ENCODE measurements at regions not wholly inside any gene's neighbourhood (a gene's known extent, or its start where the extent isn't known, plus 50 kb on each side); places are given as distances from the start of the nearest gene placed in this dataset.

GRCh38 chr3:110856916-110857315 lies 214.7 kb upstream of the NECTIN3 start:
- Histone ChIP-seq H3K27me3 (replicated peaks; ENCODE audit: control insufficient read depth, insufficient read depth, low read length) (no peaks in the 10 kb centered on the region), H3K4me3 (replicated peaks; ENCODE audit: low read depth, low read length) (no peak overlapping the region), H3K36me3 (ENCODE audit: control insufficient read depth, insufficient read depth, low read length) (no peaks in the 10 kb centered on the region)
- no peak for TF ChIP-seq CTCF (IDR thresholded peaks at IDR 0.05; ENCODE audit: insufficient read depth, low read length, poor library complexity, severe bottlenecking)
- DNase-seq (ENCODE audit: extremely low read depth, insufficient read length): no peak

GRCh38 chr3:110858549-110858948 lies 213.1 kb upstream of the NECTIN3 start:
- Histone ChIP-seq H3K27me3 (replicated peaks; ENCODE audit: control insufficient read depth, insufficient read depth, low read length) (no peaks in the 10 kb centered on the region), H3K36me3 (ENCODE audit: control insufficient read depth, insufficient read depth, low read length) (no peaks in the 10 kb centered on the region), H3K4me3 (replicated peaks; ENCODE audit: low read depth, low read length) (no peak overlapping the region)
- DNase-seq (ENCODE audit: extremely low read depth, insufficient read length): no peak
- TF ChIP-seq CTCF (IDR thresholded peaks at IDR 0.05; ENCODE audit: insufficient read depth, low read length, poor library complexity, severe bottlenecking): no peak

- no peak for TF ChIP-seq CTCF (IDR thresholded peaks at IDR 0.05; ENCODE audit: insufficient read depth, low read length, poor library complexity, severe bottlenecking)
- Histone ChIP-seq H3K36me3 (ENCODE audit: control insufficient read depth, insufficient read depth, low read length) (no peaks in the 10 kb centered on the region), H3K4me3 (replicated peaks; ENCODE audit: low read depth, low read length) (no peak overlapping the region), H3K27me3 (replicated peaks; ENCODE audit: control insufficient read depth, insufficient read depth, low read length) (no peaks in the 10 kb centered on the region)
- no peak for DNase-seq (ENCODE audit: extremely low read depth, insufficient read length)
Observed at GRCh38 chr3:110859336-110859735, 212.3 kb upstream of the NECTIN3 start.

GRCh38 chr3:110859993-110860392 lies 211.6 kb upstream of the NECTIN3 start:
- TF ChIP-seq CTCF (IDR thresholded peaks at IDR 0.05; ENCODE audit: insufficient read depth, low read length, poor library complexity, severe bottlenecking): no peak
- H3K4me3 ChIP-seq (replicated peaks; ENCODE audit: low read depth, low read length): no peak overlapping the region
- H3K27me3 ChIP-seq (replicated peaks; ENCODE audit: control insufficient read depth, insufficient read depth, low read length): no peaks in the 10 kb centered on the region
- H3K36me3 ChIP-seq (ENCODE audit: control insufficient read depth, insufficient read depth, low read length): no peaks in the 10 kb centered on the region
- DNase-seq (ENCODE audit: extremely low read depth, insufficient read length): no peak

- DNase-seq (ENCODE audit: extremely low read depth, insufficient read length): no peak
- no peak for TF ChIP-seq CTCF (IDR thresholded peaks at IDR 0.05; ENCODE audit: insufficient read depth, low read length, poor library complexity, severe bottlenecking)
- no peak overlapping the region for H3K4me3 ChIP-seq (replicated peaks; ENCODE audit: low read depth, low read length)
- no peaks in the 10 kb centered on the region for H3K27me3 ChIP-seq (replicated peaks; ENCODE audit: control insufficient read depth, insufficient read depth, low read length)
- no peaks in the 10 kb centered on the region for H3K36me3 ChIP-seq (ENCODE audit: control insufficient read depth, insufficient read depth, low read length)
Observed at GRCh38 chr3:110865934-110866333, 205.7 kb upstream of the NECTIN3 start.

- TF ChIP-seq CTCF (IDR thresholded peaks at IDR 0.05; ENCODE audit: insufficient read depth, low read length, poor library complexity, severe bottlenecking): no peak
- Histone ChIP-seq H3K27me3 (replicated peaks; ENCODE audit: control insufficient read depth, insufficient read depth, low read length) (no peaks in the 10 kb centered on the region), H3K4me3 (replicated peaks; ENCODE audit: low read depth, low read length) (no peak overlapping the region), H3K36me3 (ENCODE audit: control insufficient read depth, insufficient read depth, low read length) (no peaks in the 10 kb centered on the region)
- no peak for DNase-seq (ENCODE audit: extremely low read depth, insufficient read length)
Observed at GRCh38 chr3:110868106-110868505, 203.5 kb upstream of the NECTIN3 start.
